Type B pancreatic cell (in vitro differentiated cells): ENCODE measurements at regions not wholly inside any gene's neighbourhood (a gene's known extent, or its start where the extent isn't known, plus 50 kb on each side); places are given as distances from the start of the nearest gene placed in this dataset.

Experiments used
- DNase-seq: peaks from one replicate; pipeline ENCODE4 v3.0.0; 2021; ENCODE audit warnings: mixed read lengths; ENCODE audit not compliant: unreplicated experiment; ENCODE audit errors: extremely low spot score
- H3K27ac Mint-ChIP-seq: 2 replicates; pipeline ENCODE4 v1.8.0; 2021; ENCODE audit warnings: mild to moderate bottlenecking, mixed read lengths
- H3K27me3 Mint-ChIP-seq: 2 replicates; pipeline ENCODE4 v1.8.0; 2021; ENCODE audit warnings: mixed read lengths
- H3K36me3 Mint-ChIP-seq: 2 replicates; pipeline ENCODE4 v1.8.0; 2021; ENCODE audit warnings: mixed read lengths
- H3K4me1 Mint-ChIP-seq: one replicate; pipeline ENCODE4 v1.8.0; 2021; ENCODE audit warnings: mixed read lengths; ENCODE audit not compliant: unreplicated experiment
- H3K4me3 Mint-ChIP-seq: 2 replicates; pipeline ENCODE4 v1.8.0; 2021; ENCODE audit warnings: mild to moderate bottlenecking, mixed read lengths
- H3K9me3 Mint-ChIP-seq: 2 replicates; pipeline ENCODE4 v1.8.0; 2021; ENCODE audit warnings: mixed read lengths
- TF ChIP-seq, protein P1 (sequence below): fragments of 200-600 bp; sonication (generic); conservative IDR thresholded peaks from 2 replicates; pipeline ENCODE4 v1.5.0; 2021; ENCODE audit warnings: antibody characterized with exemption, mild to moderate bottlenecking

DNA sequence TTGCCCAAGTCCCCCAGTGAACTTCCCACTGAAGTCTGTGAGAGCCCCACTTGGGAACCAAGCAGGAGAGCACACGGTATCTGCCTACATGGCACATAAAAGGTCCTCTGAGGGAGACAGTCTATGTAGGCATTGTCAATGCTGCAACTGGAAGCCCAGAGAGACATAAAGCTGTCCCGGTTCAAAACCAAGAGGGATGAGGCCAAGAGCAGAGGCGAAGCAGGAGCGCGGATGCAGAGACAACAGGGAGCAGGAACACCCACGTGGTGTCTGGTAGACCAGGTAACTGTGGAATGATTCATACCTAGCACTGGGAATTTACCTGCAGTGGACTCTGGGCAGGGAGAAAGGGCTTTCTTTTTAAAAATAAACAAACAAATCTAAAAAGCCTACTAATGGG, 233.1 kb upstream of the SOX11 start:
- TF ChIP-seq, protein P1, sequence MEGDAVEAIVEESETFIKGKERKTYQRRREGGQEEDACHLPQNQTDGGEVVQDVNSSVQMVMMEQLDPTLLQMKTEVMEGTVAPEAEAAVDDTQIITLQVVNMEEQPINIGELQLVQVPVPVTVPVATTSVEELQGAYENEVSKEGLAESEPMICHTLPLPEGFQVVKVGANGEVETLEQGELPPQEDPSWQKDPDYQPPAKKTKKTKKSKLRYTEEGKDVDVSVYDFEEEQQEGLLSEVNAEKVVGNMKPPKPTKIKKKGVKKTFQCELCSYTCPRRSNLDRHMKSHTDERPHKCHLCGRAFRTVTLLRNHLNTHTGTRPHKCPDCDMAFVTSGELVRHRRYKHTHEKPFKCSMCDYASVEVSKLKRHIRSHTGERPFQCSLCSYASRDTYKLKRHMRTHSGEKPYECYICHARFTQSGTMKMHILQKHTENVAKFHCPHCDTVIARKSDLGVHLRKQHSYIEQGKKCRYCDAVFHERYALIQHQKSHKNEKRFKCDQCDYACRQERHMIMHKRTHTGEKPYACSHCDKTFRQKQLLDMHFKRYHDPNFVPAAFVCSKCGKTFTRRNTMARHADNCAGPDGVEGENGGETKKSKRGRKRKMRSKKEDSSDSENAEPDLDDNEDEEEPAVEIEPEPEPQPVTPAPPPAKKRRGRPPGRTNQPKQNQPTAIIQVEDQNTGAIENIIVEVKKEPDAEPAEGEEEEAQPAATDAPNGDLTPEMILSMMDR = no peak
- H3K27ac Mint-ChIP-seq = no peak overlapping the region
- H3K36me3 Mint-ChIP-seq = no peaks in the 10 kb centered on the region
- peaks cover 5% of the 10 kb centered on the region for H3K27me3 Mint-ChIP-seq
- H3K9me3 Mint-ChIP-seq = no peaks in the 10 kb centered on the region
- no peak for DNase-seq
- H3K4me1 Mint-ChIP-seq = peaks cover 4% of the 10 kb centered on the region
- no peak overlapping the region for H3K4me3 Mint-ChIP-seq

DNA sequence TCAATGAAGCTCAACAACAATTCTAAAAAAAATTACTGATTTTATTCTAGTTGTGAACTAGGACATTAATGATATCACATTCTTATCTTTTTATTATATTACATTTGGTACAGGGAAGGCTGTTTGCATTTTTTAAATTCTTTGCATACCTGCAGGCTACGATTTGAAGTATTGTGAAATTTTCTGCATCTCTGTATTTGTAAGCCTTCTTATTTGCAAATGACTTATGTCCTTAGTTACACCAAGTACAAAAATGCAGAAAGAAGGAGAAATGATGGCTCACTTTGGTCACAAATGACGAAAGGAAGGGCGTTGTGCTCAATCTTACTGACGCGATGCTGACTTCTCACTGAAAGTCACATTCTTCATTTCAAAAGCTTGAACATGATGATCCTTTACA, 227.5 kb upstream of the SOX11 start:
- TF ChIP-seq, protein P1 = no peak
- Mint-ChIP-seq H3K27me3 (peaks cover 5% of the 10 kb centered on the region), H3K4me3 (no peak overlapping the region), H3K27ac (no peak overlapping the region), H3K36me3 (no peaks in the 10 kb centered on the region), H3K4me1 (peaks cover 14% of the 10 kb centered on the region), H3K9me3 (no peaks in the 10 kb centered on the region)
- DNase-seq = no peak

DNA sequence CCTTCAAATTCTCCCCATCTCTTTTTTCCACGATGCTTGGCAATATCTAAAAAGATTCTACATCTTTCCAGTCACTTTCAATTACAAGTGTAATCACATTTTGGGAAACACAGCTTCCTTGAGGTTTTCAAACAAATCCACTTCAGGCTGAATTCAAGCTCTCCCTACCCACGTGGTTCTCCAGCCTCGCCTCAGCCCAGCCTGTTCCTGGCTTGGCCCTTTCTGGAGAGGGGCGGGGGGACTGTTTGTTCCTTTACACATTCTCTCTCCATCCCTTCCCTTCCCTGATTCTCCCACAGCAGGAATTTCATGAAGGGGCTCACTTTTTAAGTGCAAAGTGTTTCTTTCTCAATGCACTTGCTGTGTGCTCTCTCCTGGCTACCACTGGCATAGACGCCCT, 226.3 kb upstream of the SOX11 start:
- peaks cover 14% of the 10 kb centered on the region for H3K4me1 Mint-ChIP-seq
- no peak for DNase-seq
- TF ChIP-seq, protein P1 = no peak
- H3K36me3 Mint-ChIP-seq = no peaks in the 10 kb centered on the region
- H3K4me3 Mint-ChIP-seq = no peak overlapping the region
- H3K9me3 Mint-ChIP-seq = no peaks in the 10 kb centered on the region
- peaks cover 5% of the 10 kb centered on the region for H3K27me3 Mint-ChIP-seq
- no peak overlapping the region for H3K27ac Mint-ChIP-seq

DNA sequence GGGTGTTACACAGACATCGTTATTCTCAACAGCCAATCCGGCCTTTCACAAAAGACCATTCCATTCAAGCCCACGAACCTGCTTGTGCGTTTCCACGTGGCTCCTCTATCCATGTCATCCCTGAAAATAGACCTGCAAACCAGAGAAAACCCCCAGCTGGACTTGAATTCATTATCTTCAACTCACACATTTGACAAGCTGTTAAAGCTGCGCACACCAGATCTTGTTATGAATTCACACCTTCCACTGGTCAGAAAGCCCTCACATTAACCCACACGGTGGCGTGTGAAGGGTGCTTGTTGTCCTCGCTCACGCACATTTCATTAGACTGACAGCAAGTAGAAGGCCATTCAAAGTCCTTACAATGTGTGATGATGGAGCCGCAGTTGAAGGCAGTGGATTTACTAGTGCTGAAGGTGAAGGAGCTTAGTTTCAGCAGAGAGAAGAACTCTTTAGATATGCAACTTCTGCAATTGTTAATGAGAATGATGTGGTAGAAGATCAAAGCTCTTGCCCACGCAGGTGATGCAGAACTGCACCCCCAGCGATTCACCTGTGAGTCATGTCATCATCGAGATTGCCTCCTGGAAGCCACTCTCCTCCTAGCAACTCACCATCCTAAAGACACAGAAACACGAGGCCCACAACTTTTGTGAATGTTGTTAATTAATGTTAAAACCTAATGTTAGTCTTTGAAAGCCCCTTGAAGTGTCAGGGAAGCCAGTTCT, 224.8 kb upstream of the SOX11 start:
- TF ChIP-seq, protein P1 = no peak
- H3K27me3 Mint-ChIP-seq = no peaks in the 10 kb centered on the region
- H3K36me3 Mint-ChIP-seq = no peaks in the 10 kb centered on the region

DNA sequence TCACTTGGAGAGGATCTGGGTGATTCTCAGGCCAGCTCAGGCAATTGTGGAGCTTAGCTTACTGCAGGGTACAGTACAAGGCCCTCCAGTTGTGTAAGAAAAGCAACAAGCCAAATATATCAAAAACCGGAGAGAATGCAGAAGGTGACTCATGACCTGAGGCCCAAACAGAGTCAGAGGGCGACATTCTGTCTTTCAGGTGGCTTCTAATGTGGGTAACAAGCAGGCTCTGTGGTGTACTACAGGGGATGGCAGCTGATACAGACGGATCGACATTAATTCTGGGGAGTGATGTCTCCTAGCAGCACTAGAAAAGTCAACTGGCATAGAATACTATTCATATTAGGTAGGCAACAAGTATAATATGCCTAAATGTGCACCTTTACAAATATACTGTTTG, 219.5 kb upstream of the SOX11 start:
- TF ChIP-seq, protein P1 = no peak
- H3K4me1 Mint-ChIP-seq = peaks cover 25% of the 10 kb centered on the region
- H3K4me3 Mint-ChIP-seq = no peak overlapping the region
- no peak overlapping the region for H3K27ac Mint-ChIP-seq
- no peaks in the 10 kb centered on the region for H3K27me3 Mint-ChIP-seq
- H3K9me3 Mint-ChIP-seq = no peaks in the 10 kb centered on the region
- DNase-seq = no peak
- no peaks in the 10 kb centered on the region for H3K36me3 Mint-ChIP-seq

More for the DNA sequence above, 224.8 kb upstream of the SOX11 start:
- Mint-ChIP-seq H3K27ac (no peak overlapping the region), H3K4me3 (no peak overlapping the region), H3K4me1 (peaks cover 20% of the 10 kb centered on the region), H3K9me3 (no peaks in the 10 kb centered on the region)
- no peak for DNase-seq
